ENCODE measurements at regions not wholly inside any gene's neighbourhood (a gene's known extent, or its start where the extent isn't known, plus 50 kb on each side); places are given as distances from the start of the nearest gene placed in this dataset.
"Not testable (repeated sequence)": the region's sequence is repeated elsewhere in the genome, so short reads cannot be mapped to it uniquely, and the experiment has no call there.

DNA sequence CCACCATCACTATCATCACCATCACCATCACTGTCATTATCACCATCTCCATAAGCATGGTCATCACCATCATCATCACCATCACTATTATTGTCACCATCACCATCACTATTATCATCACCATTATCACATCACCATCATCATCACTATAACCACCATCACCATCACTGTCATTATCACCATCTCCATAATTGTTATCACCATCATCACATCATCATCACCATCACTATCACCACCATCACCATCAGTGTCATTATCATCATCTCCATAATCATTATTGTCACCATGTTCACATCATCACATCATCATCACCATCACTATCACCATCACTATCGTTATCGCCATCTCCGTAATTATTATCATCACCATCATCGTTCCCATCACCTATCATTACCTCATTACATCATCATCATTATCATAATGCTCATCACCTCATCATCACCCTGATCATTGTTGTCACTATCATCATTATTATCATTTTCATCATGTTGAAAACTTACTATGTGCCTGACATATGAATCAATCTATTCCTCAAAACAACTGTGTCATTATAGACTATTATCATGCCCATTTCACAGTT, 280.3 kb upstream of the HS6ST1 start:
- intact Hi-C loops (cut with DNase I): no loop called here
- no peak for DNase-seq

DNA sequence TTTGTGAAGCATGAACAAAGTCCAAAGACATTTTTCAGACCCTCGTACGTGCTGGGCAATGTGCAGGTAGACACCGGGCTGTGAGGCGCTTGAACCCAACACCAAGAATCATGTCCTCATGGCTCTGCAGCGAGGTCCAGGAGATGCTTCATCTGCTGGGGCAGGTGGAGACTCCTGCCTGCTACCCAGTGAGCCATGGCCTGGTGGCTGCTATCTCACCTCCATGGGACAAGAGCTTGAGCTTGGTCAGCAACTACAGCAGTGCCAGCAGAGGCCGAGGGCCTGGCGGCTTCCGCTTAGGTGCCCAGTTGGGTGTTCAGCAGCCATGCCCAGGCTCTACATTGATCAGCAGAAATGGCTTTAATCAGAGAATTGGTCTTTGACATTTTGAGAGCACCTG, 281.0 kb upstream of the HS6ST1 start:
- peak in 3 of 10 donors; percentile 2 to 67 (median 43) for DNase-seq
- intact Hi-C loops (cut with DNase I): no loop called here

DNA sequence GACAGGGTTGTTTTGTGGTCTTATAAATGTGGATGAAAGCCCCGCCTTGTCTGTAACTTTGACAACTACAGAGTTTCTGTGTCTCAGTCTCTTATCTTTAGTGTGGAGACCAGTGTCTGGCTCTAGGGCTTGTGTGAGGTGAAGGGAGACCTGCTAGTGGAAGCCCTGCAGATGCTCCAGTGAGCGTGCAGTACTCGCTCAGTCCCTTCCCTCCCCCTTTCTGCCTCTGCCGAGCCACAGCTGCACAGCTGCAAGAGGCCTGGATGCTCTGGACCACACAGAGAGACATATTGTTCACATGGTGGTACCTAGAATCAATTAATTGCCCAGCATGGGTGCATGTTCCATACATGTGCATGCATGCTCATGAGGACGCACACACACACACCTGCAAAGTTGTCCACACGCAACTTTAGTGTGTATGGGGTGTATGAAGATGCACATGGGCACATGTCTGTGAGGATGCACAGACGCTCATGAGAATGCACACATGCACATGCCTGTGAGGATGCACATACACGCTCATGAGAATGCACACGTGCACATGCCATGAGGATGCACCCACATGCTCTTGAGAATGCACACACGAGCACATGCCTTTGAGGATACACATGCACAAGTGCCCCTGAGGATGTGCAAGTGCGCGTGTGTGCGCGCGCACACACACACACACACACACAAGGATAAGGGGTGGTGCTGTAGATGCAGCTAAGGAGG, 282.1 kb upstream of the HS6ST1 start:
- intact Hi-C loops (cut with DNase I): no loop called here
- DNase-seq: peak in 2 of 10 donors; percentile 4 to 51

DNA sequence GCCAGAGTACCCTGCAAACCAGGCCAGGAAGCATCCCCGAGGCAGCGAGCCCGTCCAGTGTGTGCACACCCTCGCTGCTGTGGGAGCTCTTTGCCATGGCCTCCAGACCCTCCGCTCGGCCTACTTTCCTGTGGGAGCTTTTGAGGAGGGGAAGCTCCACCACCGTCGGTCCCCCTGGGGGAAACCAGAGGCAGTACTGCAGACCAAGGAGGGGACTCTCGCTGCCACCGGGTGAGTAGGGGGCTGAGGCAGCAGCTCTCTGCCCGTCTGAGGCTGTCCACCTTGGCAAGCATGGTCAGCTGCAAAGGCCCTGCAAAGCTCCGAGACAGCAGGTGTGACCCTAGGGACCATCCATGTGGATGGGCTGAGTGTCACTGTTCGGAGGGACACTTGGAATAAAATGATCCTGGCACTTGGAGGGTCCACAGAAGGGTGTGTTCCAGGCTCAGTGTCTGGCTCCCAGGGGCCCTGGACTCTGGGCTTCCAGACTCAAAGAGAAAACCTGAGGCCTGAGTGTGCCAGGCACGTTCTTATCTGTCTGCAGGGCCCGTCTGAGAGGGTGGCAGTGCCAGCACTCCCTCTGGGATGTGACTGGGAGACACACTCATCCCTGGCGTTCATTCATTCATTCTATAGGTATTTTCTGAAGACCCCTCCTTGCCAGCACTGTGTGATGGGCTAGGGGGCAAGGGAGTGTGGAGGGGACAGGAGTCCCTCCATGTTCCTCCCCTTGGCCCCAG, 282.8 kb upstream of the HS6ST1 start:
- intact Hi-C loops (cut with DNase I): no loop called here
- DNase-seq: peak in 4 of 10 donors; percentile 5 to 62 (median 30)

DNA sequence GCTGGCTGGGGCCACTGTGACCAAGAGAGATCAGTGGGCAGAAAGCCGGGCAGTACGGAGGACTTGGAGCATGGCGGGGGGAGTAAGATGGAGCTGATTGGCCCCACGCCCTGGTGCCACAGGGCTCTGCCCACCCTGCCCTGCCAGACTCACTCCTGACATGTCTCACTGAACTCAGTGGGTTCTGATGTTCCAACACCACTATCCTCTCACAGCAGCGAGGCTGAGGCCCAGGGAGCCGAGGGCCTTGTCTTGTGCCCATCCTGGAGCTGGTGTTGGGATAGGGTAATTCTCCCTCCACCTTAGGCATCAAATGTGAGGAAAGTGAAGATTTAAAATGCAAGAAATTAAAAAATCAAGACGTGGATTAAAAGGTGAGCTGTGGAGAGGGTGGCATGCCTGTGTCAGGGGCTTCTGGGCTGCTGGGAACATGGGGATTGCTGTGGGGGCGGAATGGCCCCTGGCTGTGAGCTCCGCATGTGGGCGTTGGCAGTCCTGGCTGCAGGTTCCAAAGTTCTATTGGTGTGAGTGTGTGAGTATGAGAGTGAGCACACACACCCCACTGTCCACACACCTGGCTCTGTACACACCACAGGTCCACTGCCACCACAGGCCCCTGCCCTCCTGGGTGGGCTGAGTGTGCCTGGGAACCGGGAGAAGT, 283.5 kb upstream of the HS6ST1 start:
- peak in 5 of 10 donors; percentile 2 to 81 (median 48) for DNase-seq
- intact Hi-C loops (cut with DNase I): no loop called here

- peak in 5 of 10 donors; percentile 5 to 59 (median 43) for DNase-seq
- intact Hi-C loops (cut with DNase I): no loop called here
These were observed 284.0 kb upstream of the HS6ST1 start for GRCh38 chr2:128602699-128603101.

- peak in 6 of 10 donors; percentile 7 to 81 (median 42) for DNase-seq
- intact Hi-C loops (cut with DNase I): no loop called here
These were observed 284.8 kb upstream of the HS6ST1 start for GRCh38 chr2:128603411-128603924.

DNA sequence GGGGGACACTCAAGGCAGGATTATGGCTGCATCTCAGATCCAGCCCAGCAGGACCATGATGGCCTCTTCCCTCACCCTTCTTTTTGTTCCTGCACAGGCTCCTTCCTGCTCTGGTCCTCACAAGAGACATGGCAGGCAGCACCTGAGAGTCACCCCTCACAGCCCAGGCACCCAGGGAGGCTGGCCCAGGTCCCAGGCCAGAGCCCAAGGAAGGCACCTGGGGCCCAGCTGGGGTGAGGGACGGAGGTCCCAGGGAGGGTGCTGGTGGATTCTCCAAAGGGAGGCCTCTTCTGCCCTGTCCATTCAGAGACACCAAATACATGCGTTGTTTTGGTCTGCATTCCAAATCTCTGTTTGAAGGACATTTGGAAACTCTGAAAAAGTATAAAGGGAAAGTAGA, 285.4 kb upstream of the HS6ST1 start:
- intact Hi-C loops (cut with DNase I): no loop called here

DNA sequence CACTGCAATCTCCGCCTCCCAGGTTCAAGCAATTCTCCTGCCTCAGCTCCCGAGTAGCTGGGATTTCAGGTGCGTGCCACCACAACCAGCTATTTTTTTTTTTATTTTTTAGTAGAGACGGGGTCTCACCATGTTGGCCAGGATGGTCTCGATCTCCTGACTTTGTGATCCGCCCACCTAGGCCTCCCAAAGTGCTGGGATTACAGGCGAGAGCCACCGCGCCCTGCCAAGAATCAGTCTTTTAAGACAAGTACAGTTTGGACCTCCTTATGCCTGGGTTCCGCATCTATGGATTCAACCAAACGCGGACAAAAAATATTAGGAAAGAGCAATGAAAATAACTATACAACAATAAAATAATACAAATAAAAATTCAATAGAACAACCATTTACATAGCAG, 285.9 kb upstream of the HS6ST1 start:
- peak in 3 of 10 donors; percentile 10 to 58 (median 53) for DNase-seq
- intact Hi-C loops (cut with DNase I): not testable (repeated sequence)

More for the DNA sequence above, 285.4 kb upstream of the HS6ST1 start:
- DNase-seq: peak in 6 of 10 donors; percentile 1 to 70 (median 18)

DNA sequence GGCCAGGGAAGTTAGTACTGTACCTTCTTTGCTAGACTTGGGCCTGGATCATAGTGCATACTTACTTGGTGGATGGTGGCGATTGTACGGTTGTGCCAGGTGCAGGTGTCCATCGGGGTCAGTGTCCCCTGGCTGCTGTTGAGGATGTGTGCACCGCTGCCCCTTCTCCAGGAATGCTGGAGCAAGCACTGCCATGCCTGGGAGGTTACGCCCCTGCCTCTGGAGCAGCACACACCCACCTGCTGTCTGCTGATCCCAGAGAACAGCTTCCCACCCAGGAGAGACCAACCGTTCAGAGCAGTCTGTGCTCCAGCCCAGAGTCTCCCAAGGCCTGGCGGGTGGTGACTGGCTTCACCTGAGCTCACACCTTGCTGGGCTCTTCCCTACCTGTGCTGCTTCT, 286.8 kb upstream of the HS6ST1 start:
- DNase-seq: peak in 4 of 10 donors; percentile 1 to 62 (median 34)
- intact Hi-C loops (cut with DNase I): no loop called here

GRCh38 chr2:128605931-128606330, 287.3 kb upstream of the HS6ST1 start:
- peak in 3 of 10 donors; percentile 1 to 59 (median 7) for DNase-seq
- intact Hi-C loops (cut with DNase I): no loop called here

DNA sequence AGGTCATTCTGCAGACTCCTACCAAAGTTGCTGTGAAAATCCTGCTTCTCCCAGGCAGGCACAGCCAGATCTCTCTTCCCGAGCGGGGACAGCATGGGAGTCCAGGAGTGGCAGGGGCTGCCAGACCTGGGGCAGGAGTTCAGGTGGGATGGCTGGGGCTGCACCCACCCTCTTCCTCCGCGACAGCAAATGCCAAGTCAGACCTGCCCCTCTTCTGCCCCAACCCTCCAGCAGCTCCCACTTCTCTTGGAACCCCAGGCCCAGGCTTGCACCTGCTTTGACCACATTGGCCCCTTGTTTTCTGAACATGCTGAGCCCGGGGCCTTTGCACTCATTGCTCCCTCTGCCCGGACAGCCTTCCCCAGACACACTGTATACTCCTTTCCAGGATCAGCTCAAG, 288.2 kb upstream of the HS6ST1 start:
- peak in 3 of 10 donors; percentile 5 to 77 (median 11) for DNase-seq
- intact Hi-C loops (cut with DNase I): no loop called here

DNA sequence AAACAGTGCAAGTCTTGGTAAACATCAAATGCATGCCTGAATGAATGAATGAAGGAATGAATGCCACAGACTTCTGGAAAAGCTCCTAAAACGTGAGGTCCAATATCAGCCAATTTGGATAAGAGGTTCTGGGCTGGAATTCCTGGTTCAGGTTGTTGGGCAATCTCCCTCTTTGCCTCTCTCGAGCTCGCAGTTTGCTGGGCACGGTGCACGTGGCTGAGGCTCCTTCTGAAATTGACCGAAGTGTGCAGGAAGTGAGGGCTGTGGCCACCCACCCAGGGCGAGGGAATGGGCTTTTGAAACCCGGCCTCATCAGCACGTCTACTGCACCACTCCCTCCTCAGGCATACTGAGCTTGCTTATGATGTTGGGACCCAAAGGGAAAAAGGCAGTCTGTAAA, 288.8 kb upstream of the HS6ST1 start:
- intact Hi-C loops (cut with DNase I): no loop called here
- DNase-seq: peak in 5 of 10 donors; percentile 5 to 69 (median 21)

- DNase-seq: peak in 8 of 10 donors; percentile 17 to 92 (median 59)
- intact Hi-C loops (cut with DNase I): no loop called here
These were observed 289.3 kb upstream of the HS6ST1 start for GRCh38 chr2:128607911-128608506.

DNA sequence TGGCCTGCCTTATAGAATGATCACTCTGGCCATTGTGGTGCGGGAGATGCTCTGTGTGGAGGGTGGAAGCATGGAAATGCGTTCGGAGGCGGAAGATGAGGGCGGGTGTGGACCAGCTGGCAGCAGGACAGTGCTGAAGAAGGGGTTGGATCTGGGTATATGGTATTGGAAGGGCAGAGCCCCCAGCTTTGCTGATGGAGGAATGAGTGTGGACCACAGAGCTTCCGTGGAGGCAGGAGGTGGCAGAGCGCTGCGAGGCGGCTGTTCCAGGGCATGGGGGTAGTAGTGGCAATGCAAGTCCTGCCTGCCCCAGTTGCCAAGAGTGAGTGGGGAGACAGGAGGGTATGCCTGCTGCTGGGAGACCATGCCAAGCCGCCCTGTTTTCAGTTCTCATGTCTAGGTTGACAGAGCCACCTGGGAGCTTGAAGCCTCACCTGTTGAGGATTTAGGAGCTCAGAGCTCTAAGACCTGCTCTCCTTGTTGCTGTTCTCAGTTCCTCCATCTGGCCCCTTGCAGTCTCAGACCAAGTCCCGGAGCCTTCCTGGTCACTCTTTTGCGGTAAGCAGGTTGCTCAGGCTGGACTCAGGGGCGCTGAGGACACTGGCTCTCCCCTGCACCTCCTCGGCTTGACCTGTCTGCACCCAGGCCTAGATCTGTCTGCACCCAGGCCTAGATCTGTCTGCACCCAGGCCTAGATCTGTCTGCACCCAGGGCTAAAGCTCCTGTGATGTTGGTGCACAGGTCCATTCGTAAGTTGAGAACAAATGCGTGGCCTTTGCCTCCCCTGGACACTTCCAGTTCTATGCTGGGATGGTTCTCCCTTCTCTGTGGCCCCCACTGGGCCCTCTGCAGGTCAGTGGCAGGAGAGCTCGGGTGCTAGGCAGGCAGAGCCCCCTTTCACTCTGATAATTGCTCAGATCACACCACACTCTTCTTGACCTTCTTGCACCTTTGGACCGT, 290.5 kb upstream of the HS6ST1 start:
- intact Hi-C loops (cut with DNase I): no loop called here
- DNase-seq: peak in 4 of 10 donors; percentile 4 to 78 (median 34)

DNA sequence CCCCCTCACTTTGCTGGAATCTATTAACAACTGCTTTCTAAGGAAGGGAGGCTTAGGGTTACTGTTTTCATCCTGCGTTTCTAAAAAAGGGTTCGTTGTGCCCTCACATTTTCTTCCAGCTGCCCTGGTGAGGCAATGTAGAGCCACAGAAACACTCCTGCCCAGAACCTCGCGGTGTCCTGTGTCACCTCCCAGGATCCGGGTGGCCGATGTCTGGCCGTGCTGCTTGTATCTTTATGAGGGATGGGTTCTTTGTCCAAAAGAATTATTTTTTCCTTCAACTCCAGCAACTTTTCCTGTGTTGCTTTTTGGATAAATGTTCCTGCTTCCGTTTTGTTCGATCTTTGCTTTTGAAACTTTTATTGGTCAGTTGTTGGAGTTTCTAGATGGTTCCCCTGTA, 291.8 kb upstream of the HS6ST1 start:
- peak in 3 of 10 donors; percentile 13 to 83 (median 35) for DNase-seq
- intact Hi-C loops (cut with DNase I): no loop called here

DNA sequence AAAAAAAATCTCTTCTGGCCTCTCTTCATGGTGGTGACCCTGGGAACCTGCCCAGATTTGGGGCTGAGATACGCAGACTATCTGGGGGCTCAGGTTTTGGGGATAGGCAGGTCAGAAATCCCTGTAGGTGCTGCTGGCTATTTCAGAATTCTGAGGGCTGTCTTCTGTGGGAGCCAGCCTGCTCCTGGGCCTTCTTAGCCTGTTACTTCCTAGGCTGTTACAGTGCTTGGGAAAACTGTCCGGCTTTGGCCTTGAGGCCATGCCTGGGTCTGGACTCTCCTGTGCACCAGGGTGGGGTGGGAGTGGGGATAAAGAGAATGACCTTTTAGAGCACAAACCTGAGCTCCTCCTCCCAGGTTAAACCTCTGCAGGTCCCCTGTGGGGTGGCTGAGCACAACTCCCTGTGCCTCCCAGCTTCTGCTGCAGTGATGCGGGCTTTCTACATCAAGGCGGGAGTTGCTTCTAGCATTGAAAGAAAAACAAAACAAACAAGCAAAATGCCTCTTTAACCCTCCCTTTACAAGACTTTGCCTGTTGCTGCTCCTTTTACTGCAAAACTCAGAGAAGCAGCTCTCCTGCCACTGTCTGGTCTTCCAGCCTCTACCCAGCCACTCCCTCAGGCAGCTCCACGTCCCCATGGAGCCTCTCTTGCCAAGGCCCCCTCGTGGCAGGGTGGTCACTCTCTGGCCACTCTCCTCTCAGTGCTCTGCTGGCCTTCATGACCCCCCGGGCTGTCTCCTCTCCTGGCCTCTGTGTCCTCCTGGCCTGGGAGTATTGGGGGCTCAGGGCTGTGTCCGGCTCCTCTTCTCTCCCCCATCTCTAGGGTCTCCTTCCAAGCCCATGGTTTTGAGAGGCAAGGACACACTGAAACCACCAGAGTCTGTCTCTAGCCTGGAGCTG, 293.0 kb upstream of the HS6ST1 start:
- peak in 4 of 10 donors; percentile 0 to 68 (median 16) for DNase-seq
- intact Hi-C loops (cut with DNase I): no loop called here

DNA sequence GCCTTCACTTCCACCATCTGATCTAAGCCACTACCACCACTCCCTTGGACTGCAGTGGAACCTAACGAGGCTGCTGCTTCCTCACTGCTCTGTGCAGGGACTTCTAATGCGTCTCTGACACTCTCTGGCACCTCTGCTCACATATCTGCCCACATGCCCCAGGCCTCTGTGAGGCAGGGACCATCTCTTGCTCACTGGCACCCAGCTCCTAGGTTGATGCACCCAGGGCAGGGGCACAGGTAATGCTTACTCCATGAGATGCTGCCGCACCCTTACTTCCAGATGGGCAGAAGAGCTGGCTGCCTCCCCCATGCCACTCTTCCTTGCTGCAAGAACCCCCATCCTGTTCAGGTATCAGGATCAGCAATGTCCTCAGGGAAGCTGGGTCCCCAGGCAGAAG, 294.0 kb upstream of the HS6ST1 start:
- intact Hi-C loops (cut with DNase I): no loop called here
- peak in 4 of 10 donors; percentile 2 to 70 (median 15) for DNase-seq

All from posterior cingulate gyrus (tissue), 11 donors.